NOMO-1 (cell line): ENCODE measurements at regions not wholly inside any gene's neighbourhood (a gene's known extent, or its start where the extent isn't known, plus 50 kb on each side); places are given as distances from the start of the nearest gene placed in this dataset.
A peak's percentile ranks its signal among the peaks of the same experiment; 100 is the strongest.
"Not testable (repeated sequence)": the region's sequence is repeated elsewhere in the genome, so short reads cannot be mapped to it uniquely, and the experiment has no call there.

ENCODE experiments used
- DNase-seq, 2 experiments: peaks; one replicate each; lab custom pipeline; 2025; ENCODE audit not compliant: unreplicated experiment in 2 of 2; lab: John Stamatoyannopoulos, UW

GRCh38 chr15:66864086-66864830, 162.2 kb downstream of the SMAD6 start:
- no peak for DNase-seq

GRCh38 chr15:66864871-66865281, 162.8 kb downstream of the SMAD6 start:
- DNase-seq, result no peak

- peak; percentile 93 to 97 for DNase-seq
These were observed 163.9 kb downstream of the SMAD6 start for GRCh38 chr15:66865622-66866611.

- peak in 1 of 2 experiments; percentile 24 for DNase-seq
These were observed 164.6 kb downstream of the SMAD6 start for GRCh38 chr15:66866656-66867055.

- no peak for DNase-seq
These were observed 166.9 kb downstream of the SMAD6 start for GRCh38 chr15:66868918-66869317.

GRCh38 chr15:66870880-66871388, 168.9 kb downstream of the SMAD6 start:
- DNase-seq, result no peak

GRCh38 chr15:66872405-66872804, 170.4 kb downstream of the SMAD6 start:
- peak; percentile 7 to 57 for DNase-seq

- DNase-seq, result not testable (repeated sequence)
These were observed 171.3 kb downstream of the SMAD6 start for GRCh38 chr15:66873331-66873730.

GRCh38 chr15:66873856-66874255, 171.8 kb downstream of the SMAD6 start:
- DNase-seq, result no peak

- DNase-seq, result no peak
These were observed 173.8 kb downstream of the SMAD6 start for GRCh38 chr15:66875588-66876420.

- no peak for DNase-seq
These were observed 174.3 kb downstream of the SMAD6 start for GRCh38 chr15:66876421-66876730.

- no peak for DNase-seq
These were observed 174.9 kb downstream of the SMAD6 start for GRCh38 chr15:66876731-66877476.

GRCh38 chr15:66877477-66878271, 175.6 kb downstream of the SMAD6 start:
- no peak for DNase-seq

GRCh38 chr15:66878761-66879160, 176.7 kb downstream of the SMAD6 start:
- DNase-seq, result no peak

GRCh38 chr15:66879531-66880368, 177.7 kb downstream of the SMAD6 start:
- DNase-seq, result no peak

- DNase-seq, result no peak
These were observed 178.5 kb downstream of the SMAD6 start for GRCh38 chr15:66880380-66881155.

GRCh38 chr15:66881173-66881905, 179.3 kb downstream of the SMAD6 start:
- no peak for DNase-seq
